T-cell (primary cell): ENCODE measurements at regions not wholly inside any gene's neighbourhood (a gene's known extent, or its start where the extent isn't known, plus 50 kb on each side); places are given as distances from the start of the nearest gene placed in this dataset.

Source experiments
- ATAC-seq, 4 experiments: fragments of 200-7000 bp in 3 of 4; fragments of 150-1000 bp in 1 of 4; cut with Tn5 transposase; replicated peaks in 1 of 4; 1 replicate in 3 of 4; 2 replicates in 1 of 4; pipeline ENCODE4 v1.10.0; 2021; ENCODE audit warnings: moderate library complexity in 3 of 4, mild to moderate bottlenecking in 2 of 4, moderate number of reproducible peaks in 1 of 4
- CTCF ChIA-PET, 2 donors: fragments of 300-600 bp; sonication (Branson Sonifier 250); formaldehyde crosslinking; loops; one replicate each; lab custom pipeline; 2022; ENCODE audit warnings: antibody characterized with exemption in 2 of 2; lab: Charles Lee
- POLR2A ChIA-PET, 2 donors: fragments of 300-600 bp; sonication (Branson Sonifier 250); formaldehyde crosslinking; loops; one replicate each; lab custom pipeline; 2022; ENCODE audit warnings: antibody characterized with exemption in 2 of 2; lab: Charles Lee
- DNase-seq, 35 experiments: peaks; one replicate each; pipeline versions ENCODE4 v3.0.0 to v3.0.0-alpha.2; 2013 to 2023
- H3K27ac ChIP-seq: one replicate; pipeline ENCODE4 v1.5.1; 2013; ENCODE audit warnings: low read length
- H3K27me3 ChIP-seq, 2 experiments: replicated peaks in 1 of 2; 1 replicate in 1 of 2; 2 replicates in 1 of 2; pipeline versions ENCODE4 v1.6.1 to v1.7.0; 2013; ENCODE audit warnings: low read length in 1 of 2, mixed read lengths in 1 of 2; ENCODE audit not compliant: control insufficient read depth in 2 of 2, insufficient read depth in 2 of 2; ENCODE audit errors: extremely low read depth in 1 of 2
- H3K36me3 ChIP-seq, 2 donors: 1 replicate in 1 of 2; 2 replicates in 1 of 2; pipeline versions ENCODE4 v1.6.1 to v1.7.0; 2013; ENCODE audit warnings: low read length in 1 of 2; ENCODE audit not compliant: control insufficient read depth in 2 of 2, insufficient read depth in 1 of 2; ENCODE audit errors: extremely low read depth in 1 of 2
- H3K4me1 ChIP-seq, 2 experiments: 1 replicate in 1 of 2; 2 replicates in 1 of 2; pipeline versions ENCODE4 v1.6.1 to v1.7.0; 2013; ENCODE audit warnings: low read length in 2 of 2, mixed read lengths in 1 of 2; ENCODE audit not compliant: insufficient read depth in 2 of 2, control insufficient read depth in 1 of 2; ENCODE audit errors: extremely low read depth in 1 of 2
- H3K4me3 ChIP-seq, 2 donors: 1 replicate in 1 of 2; 2 replicates in 1 of 2; pipeline versions ENCODE4 v1.5.1 to v1.7.0; 2013; ENCODE audit warnings: mild to moderate bottlenecking in 2 of 2, low read length in 1 of 2, moderate library complexity in 1 of 2; ENCODE audit not compliant: control insufficient read depth in 1 of 2; ENCODE audit errors: extremely low read depth in 1 of 2
- H3K9me3 ChIP-seq: 2 replicates; pipeline ENCODE4 v1.7.0; 2013
- H3K27ac Mint-ChIP-seq, 2 donors: one replicate each; pipeline ENCODE4 v1.8.0; 2020 to 2021; ENCODE audit warnings: mild to moderate bottlenecking in 2 of 2, mixed read lengths in 2 of 2
- H3K27me3 Mint-ChIP-seq, 2 donors: one replicate each; pipeline ENCODE4 v1.8.0; 2021 to 2022; ENCODE audit warnings: mixed read lengths in 2 of 2
- H3K36me3 Mint-ChIP-seq: one replicate; pipeline ENCODE4 v1.8.0; 2021; ENCODE audit warnings: mixed read lengths
- H3K4me1 Mint-ChIP-seq, 3 donors: one replicate each; pipeline ENCODE4 v1.8.0; 2020 to 2022; ENCODE audit warnings: mixed read lengths in 3 of 3, mild to moderate bottlenecking in 1 of 3
- H3K4me3 Mint-ChIP-seq, 3 donors: one replicate each; pipeline ENCODE4 v1.8.0; 2020 to 2022; ENCODE audit warnings: mild to moderate bottlenecking in 3 of 3, mixed read lengths in 3 of 3, moderate library complexity in 3 of 3
- H3K9me3 Mint-ChIP-seq, 3 donors: one replicate each; pipeline ENCODE4 v1.8.0; 2020 to 2022; ENCODE audit warnings: mixed read lengths in 3 of 3
- WGBS: methylation state at CpG from one replicate; pipeline ENCODE4 v1.1.5; 2013; ENCODE audit warnings: missing lambda C conversion rate; ENCODE audit not compliant: insufficient coverage; 5-methylcytosine and 5-hydroxymethylcytosine counted together

- H3K4me1 Mint-ChIP-seq: no peaks in the 10 kb centered on the region
- Histone ChIP-seq H3K4me3 (no peak overlapping the region), H3K9me3 (no peaks in the 10 kb centered on the region), H3K4me1 (no peaks in the 10 kb centered on the region), H3K36me3 (no peaks in the 10 kb centered on the region), H3K27me3 (peaks cover 0 to 7% of the 10 kb centered on the region in 2 experiments), H3K27ac (no peak overlapping the region)
- DNase-seq (no peak), ATAC-seq (no peak)
- 85% methylated on average over 1 of the region's 3 CpGs for WGBS
- peaks cover 3 to 24% of the 10 kb centered on the region in 2 donors for H3K27me3 Mint-ChIP-seq
- no peak overlapping the region for H3K4me3 Mint-ChIP-seq
- no peaks in the 10 kb centered on the region for H3K9me3 Mint-ChIP-seq
- CTCF ChIA-PET: no interaction called here
- H3K27ac Mint-ChIP-seq: no peak overlapping the region
- POLR2A ChIA-PET: no interaction called here
- H3K36me3 Mint-ChIP-seq: no peaks in the 10 kb centered on the region
Observed at GRCh38 chr2:88844960-88845359, 153.5 kb downstream of the RPIA start.

GRCh38 chr2:88845772-88846661, 154.5 kb downstream of the RPIA start:
- Histone ChIP-seq H3K27me3 (peaks cover 0 to 7% of the 10 kb centered on the region in 2 experiments), H3K27ac (peak overlapping the region; percentile 7), H3K36me3 (no peaks in the 10 kb centered on the region), H3K9me3 (no peaks in the 10 kb centered on the region), H3K4me1 (no peaks in the 10 kb centered on the region), H3K4me3 (no peak overlapping the region)
- ATAC-seq (peak in 1 of 4 experiments; percentile 9), DNase-seq (no peak)
- Mint-ChIP-seq H3K4me3 (no peak overlapping the region), H3K36me3 (no peaks in the 10 kb centered on the region), H3K27ac (peak overlapping the region in 1 of 2 donors; percentile 3), H3K9me3 (no peaks in the 10 kb centered on the region), H3K4me1 (no peaks in the 10 kb centered on the region), H3K27me3 (peaks cover 6 to 24% of the 10 kb centered on the region in 2 donors)
- WGBS: 79% methylated on average over 2 of the region's 3 CpGs
- CTCF ChIA-PET: no interaction called here
- POLR2A ChIA-PET: no interaction called here

- ChIA-PET POLR2A (no interaction called here), CTCF (no interaction called here)
- ATAC-seq (no peak), DNase-seq (no peak)
- no peaks in the 10 kb centered on the region for H3K27me3 ChIP-seq
- no peaks in the 10 kb centered on the region for H3K4me1 ChIP-seq
- H3K27ac Mint-ChIP-seq: no peak overlapping the region
- H3K27me3 Mint-ChIP-seq: peaks cover 6 to 25% of the 10 kb centered on the region in 2 donors
- no peak overlapping the region for H3K27ac ChIP-seq
- no peak overlapping the region for H3K4me3 ChIP-seq
- no peaks in the 10 kb centered on the region for H3K9me3 Mint-ChIP-seq
- H3K36me3 Mint-ChIP-seq: no peaks in the 10 kb centered on the region
- H3K9me3 ChIP-seq: no peaks in the 10 kb centered on the region
- 94% methylated on average over 2 of the region's 3 CpGs for WGBS
- no peak overlapping the region for H3K4me3 Mint-ChIP-seq
- H3K36me3 ChIP-seq: no peaks in the 10 kb centered on the region
- peaks cover 0 to 4% (median 0%) of the 10 kb centered on the region in 3 donors for H3K4me1 Mint-ChIP-seq
Observed at GRCh38 chr2:88852753-88853402, 161.4 kb downstream of the RPIA start.

- CTCF ChIA-PET: no interaction called here
- Histone ChIP-seq H3K27ac (no peak overlapping the region), H3K4me1 (no peaks in the 10 kb centered on the region), H3K4me3 (no peak overlapping the region), H3K9me3 (no peaks in the 10 kb centered on the region), H3K36me3 (no peaks in the 10 kb centered on the region), H3K27me3 (peaks cover 0 to 3% of the 10 kb centered on the region in 2 experiments)
- Mint-ChIP-seq H3K9me3 (no peaks in the 10 kb centered on the region), H3K36me3 (no peaks in the 10 kb centered on the region), H3K4me3 (no peak overlapping the region), H3K4me1 (peaks cover 0 to 4% (median 0%) of the 10 kb centered on the region in 3 donors), H3K27ac (no peak overlapping the region), H3K27me3 (peaks cover 6 to 23% of the 10 kb centered on the region in 2 donors)
- no peak for DNase-seq
- WGBS: 64% methylated on average over 2 of the region's 2 CpGs
- ATAC-seq: no peak
- POLR2A ChIA-PET: no interaction called here
Observed at GRCh38 chr2:88853403-88853790, 161.9 kb downstream of the RPIA start.

- Mint-ChIP-seq H3K4me1 (peaks cover 0 to 4% (median 0%) of the 10 kb centered on the region in 3 donors), H3K9me3 (no peaks in the 10 kb centered on the region), H3K27ac (no peak overlapping the region), H3K4me3 (no peak overlapping the region), H3K27me3 (peaks cover 3 to 19% of the 10 kb centered on the region in 2 donors), H3K36me3 (peaks cover 2% of the 10 kb centered on the region)
- ATAC-seq: no peak
- 62% methylated on average over 1 of the region's 2 CpGs for WGBS
- no peak overlapping the region for H3K27ac ChIP-seq
- no peaks in the 10 kb centered on the region for H3K4me1 ChIP-seq
- no peaks in the 10 kb centered on the region for H3K36me3 ChIP-seq
- ChIA-PET POLR2A (no interaction called here), CTCF (no interaction called here)
- H3K4me3 ChIP-seq: no peak overlapping the region
- H3K9me3 ChIP-seq: no peaks in the 10 kb centered on the region
- peaks cover 0 to 3% of the 10 kb centered on the region in 2 experiments for H3K27me3 ChIP-seq
- no peak for DNase-seq
Observed at GRCh38 chr2:88854528-88854927, 163.1 kb downstream of the RPIA start.

GRCh38 chr2:88855620-88856408, 164.3 kb downstream of the RPIA start:
- Histone ChIP-seq H3K27me3 (peaks cover 0 to 3% of the 10 kb centered on the region in 2 experiments), H3K9me3 (no peaks in the 10 kb centered on the region), H3K27ac (no peak overlapping the region), H3K4me1 (no peaks in the 10 kb centered on the region), H3K36me3 (no peaks in the 10 kb centered on the region), H3K4me3 (no peak overlapping the region)
- Mint-ChIP-seq H3K27me3 (peaks cover 6 to 15% of the 10 kb centered on the region in 2 donors), H3K4me1 (peaks cover 0 to 4% (median 0%) of the 10 kb centered on the region in 3 donors), H3K4me3 (no peak overlapping the region), H3K9me3 (no peaks in the 10 kb centered on the region), H3K27ac (no peak overlapping the region), H3K36me3 (peaks cover 3% of the 10 kb centered on the region)
- DNase-seq (no peak), ATAC-seq (no peak)
- WGBS: no CpG with 5 or more reads among the region's 3 CpGs
- ChIA-PET POLR2A (no interaction called here), CTCF (no interaction called here)
